ENCODE measurements at regions not wholly inside any gene's neighbourhood (a gene's known extent, or its start where the extent isn't known, plus 50 kb on each side); places are given as distances from the start of the nearest gene placed in this dataset.

DNA sequence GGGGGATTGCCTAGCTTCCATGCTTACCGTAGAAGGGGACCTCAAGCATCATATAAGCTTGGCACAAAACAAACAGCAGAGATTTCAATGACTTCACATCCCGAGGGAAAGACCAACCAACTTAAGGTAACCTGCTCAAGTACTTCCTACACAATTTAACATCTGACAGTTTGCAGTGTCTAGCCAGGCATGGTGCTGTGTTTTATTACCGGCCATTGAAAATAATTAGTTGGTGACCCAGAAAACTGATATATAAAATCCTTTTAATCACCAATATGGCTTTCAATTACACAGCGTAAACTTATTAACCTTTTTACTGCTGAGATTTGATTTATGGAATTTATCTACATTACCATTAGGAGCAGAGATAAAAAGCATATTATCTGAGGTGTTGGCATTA is 268.3 kb downstream of the ARRDC4 start:
- Mint-ChIP-seq H3K4me3 (ENCODE audit: low read depth, unreplicated experiment) (no peak overlapping the region), H3K4me1 (ENCODE audit: low read depth, unreplicated experiment) (no peaks in the 10 kb centered on the region), H3K9me3 (ENCODE audit: low read depth, unreplicated experiment) (peaks cover 5% of the 10 kb centered on the region), H3K27me3 (ENCODE audit: unreplicated experiment) (peaks cover 13% of the 10 kb centered on the region), H3K27ac (ENCODE audit: unreplicated experiment) (no peak overlapping the region), H3K36me3 (ENCODE audit: insufficient read depth, unreplicated experiment) (no peaks in the 10 kb centered on the region)
- intact Hi-C loops (cut with micrococcal nuclease; ENCODE audit: unreplicated experiment), result no loop called here
- DNase-seq, result no peak
- no TSS peak for BruUV-seq (replicated peaks)
- TF ChIP-seq, protein P1, sequence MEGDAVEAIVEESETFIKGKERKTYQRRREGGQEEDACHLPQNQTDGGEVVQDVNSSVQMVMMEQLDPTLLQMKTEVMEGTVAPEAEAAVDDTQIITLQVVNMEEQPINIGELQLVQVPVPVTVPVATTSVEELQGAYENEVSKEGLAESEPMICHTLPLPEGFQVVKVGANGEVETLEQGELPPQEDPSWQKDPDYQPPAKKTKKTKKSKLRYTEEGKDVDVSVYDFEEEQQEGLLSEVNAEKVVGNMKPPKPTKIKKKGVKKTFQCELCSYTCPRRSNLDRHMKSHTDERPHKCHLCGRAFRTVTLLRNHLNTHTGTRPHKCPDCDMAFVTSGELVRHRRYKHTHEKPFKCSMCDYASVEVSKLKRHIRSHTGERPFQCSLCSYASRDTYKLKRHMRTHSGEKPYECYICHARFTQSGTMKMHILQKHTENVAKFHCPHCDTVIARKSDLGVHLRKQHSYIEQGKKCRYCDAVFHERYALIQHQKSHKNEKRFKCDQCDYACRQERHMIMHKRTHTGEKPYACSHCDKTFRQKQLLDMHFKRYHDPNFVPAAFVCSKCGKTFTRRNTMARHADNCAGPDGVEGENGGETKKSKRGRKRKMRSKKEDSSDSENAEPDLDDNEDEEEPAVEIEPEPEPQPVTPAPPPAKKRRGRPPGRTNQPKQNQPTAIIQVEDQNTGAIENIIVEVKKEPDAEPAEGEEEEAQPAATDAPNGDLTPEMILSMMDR (IDR thresholded peaks at IDR 0.05; ENCODE audit: unreplicated experiment), result no peak
- CTCF ChIA-PET, result no interaction called here

DNA sequence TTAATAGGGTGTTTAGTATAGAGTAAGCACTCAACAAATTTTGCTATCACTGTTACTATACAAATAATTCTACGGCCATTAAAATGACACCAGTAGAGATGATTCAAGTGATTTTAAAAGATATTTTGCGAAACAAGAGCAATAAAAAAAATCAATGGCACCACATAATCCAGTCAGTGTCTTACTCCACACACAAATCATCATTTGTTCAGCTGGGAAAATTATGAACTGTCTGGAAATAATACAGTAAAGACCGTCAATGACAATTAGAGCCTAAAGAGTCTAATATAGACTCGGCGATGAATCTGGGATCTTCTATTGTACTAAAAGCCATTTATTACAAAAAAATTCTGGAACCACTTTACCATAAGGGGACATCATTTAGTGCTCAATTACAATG is 270.5 kb downstream of the ARRDC4 start:
- intact Hi-C loops (cut with micrococcal nuclease; ENCODE audit: unreplicated experiment), result no loop called here
- CTCF ChIA-PET, result no interaction called here
- peaks cover 6% of the 10 kb centered on the region for H3K9me3 Mint-ChIP-seq (ENCODE audit: low read depth, unreplicated experiment)
- no peaks in the 10 kb centered on the region for H3K36me3 Mint-ChIP-seq (ENCODE audit: insufficient read depth, unreplicated experiment)
- H3K27ac Mint-ChIP-seq (ENCODE audit: unreplicated experiment), result no peak overlapping the region
- no TSS peak for BruUV-seq (replicated peaks)
- H3K27me3 Mint-ChIP-seq (ENCODE audit: unreplicated experiment), result peaks cover 13% of the 10 kb centered on the region
- DNase-seq, result no peak
- TF ChIP-seq, protein P1 (IDR thresholded peaks at IDR 0.05; ENCODE audit: unreplicated experiment), result no peak
- H3K4me3 Mint-ChIP-seq (ENCODE audit: low read depth, unreplicated experiment), result no peak overlapping the region
- H3K4me1 Mint-ChIP-seq (ENCODE audit: low read depth, unreplicated experiment), result no peaks in the 10 kb centered on the region

DNA sequence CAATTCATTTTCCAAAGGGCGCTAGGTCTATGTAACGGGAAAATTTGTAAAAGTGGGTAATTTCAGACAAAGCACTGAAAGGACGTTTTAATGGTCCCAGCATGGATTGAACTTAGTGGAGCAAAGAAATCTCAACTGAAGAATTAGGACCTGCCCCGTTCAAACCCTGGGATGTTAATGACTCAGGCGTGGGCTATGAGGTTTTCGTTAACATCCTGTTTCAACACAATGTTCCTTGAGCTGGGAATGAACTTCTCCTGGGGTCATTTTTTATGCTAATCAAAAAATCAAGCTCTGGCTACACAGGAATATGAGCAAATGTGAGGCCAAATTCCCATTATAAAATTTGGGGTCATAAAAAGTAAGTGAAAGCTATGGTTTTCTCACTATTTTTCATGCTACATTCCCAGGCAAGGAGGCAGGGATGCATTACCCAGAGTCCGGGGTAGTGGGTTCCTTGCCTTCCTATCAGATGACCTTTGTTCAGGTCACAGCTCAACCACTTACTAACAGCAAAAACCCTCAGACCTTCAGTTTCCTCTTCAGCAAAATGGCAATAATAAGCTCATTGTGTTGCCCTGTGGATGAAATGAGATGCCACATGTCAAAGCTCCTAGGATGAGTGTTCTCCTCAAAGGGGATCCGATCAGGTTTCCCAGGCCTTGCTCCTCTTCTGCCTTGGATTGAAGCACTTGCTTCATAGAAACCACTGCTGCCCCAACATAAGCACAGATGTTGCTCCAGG is 271.4 kb downstream of the ARRDC4 start:
- Mint-ChIP-seq H3K27me3 (ENCODE audit: unreplicated experiment) (peaks cover 9% of the 10 kb centered on the region), H3K4me3 (ENCODE audit: low read depth, unreplicated experiment) (no peak overlapping the region), H3K36me3 (ENCODE audit: insufficient read depth, unreplicated experiment) (no peaks in the 10 kb centered on the region), H3K4me1 (ENCODE audit: low read depth, unreplicated experiment) (no peaks in the 10 kb centered on the region), H3K9me3 (ENCODE audit: low read depth, unreplicated experiment) (peaks cover 6% of the 10 kb centered on the region), H3K27ac (ENCODE audit: unreplicated experiment) (no peak overlapping the region)
- CTCF ChIA-PET, result no interaction called here
- intact Hi-C loops (cut with micrococcal nuclease; ENCODE audit: unreplicated experiment), result no loop called here
- BruUV-seq (replicated peaks), result no TSS peak
- DNase-seq, result no peak
- TF ChIP-seq, protein P1 (IDR thresholded peaks at IDR 0.05; ENCODE audit: unreplicated experiment), result no peak

DNA sequence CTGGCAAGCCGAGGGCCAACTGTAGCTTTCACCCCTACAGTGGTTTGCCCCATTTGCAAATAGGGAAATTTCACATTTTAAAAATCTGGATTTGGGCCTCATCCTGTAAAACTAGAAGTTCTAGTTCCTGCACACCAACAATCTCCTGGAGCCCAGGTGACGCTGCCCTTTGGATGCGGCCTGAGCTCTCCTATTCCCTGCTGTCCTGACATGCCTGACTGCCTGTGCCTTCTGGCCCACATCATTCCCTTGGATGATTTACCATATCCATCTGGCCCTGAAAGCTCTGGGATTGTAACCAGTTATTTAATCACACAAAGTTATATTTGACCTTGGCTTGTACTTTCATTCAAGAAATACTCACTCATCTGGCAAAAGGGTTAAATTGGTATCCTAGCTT is 272.3 kb downstream of the ARRDC4 start:
- Mint-ChIP-seq H3K4me1 (ENCODE audit: low read depth, unreplicated experiment) (no peaks in the 10 kb centered on the region), H3K27me3 (ENCODE audit: unreplicated experiment) (no peaks in the 10 kb centered on the region)
- DNase-seq, result no peak

More for the DNA sequence above, 272.3 kb downstream of the ARRDC4 start:
- TF ChIP-seq, protein P1 (IDR thresholded peaks at IDR 0.05; ENCODE audit: unreplicated experiment), result no peak
- Mint-ChIP-seq H3K9me3 (ENCODE audit: low read depth, unreplicated experiment) (peaks cover 3% of the 10 kb centered on the region), H3K27ac (ENCODE audit: unreplicated experiment) (no peak overlapping the region), H3K36me3 (ENCODE audit: insufficient read depth, unreplicated experiment) (no peaks in the 10 kb centered on the region), H3K4me3 (ENCODE audit: low read depth, unreplicated experiment) (no peak overlapping the region)
- CTCF ChIA-PET, result no interaction called here
- BruUV-seq (replicated peaks), result no TSS peak
- intact Hi-C loops (cut with micrococcal nuclease; ENCODE audit: unreplicated experiment), result no loop called here
